HEK293 (cell line): ENCODE measurements at regions not wholly inside any gene's neighbourhood (a gene's known extent, or its start where the extent isn't known, plus 50 kb on each side); places are given as distances from the start of the nearest gene placed in this dataset.

Experiments used
- KLF16 ChIP-seq: fragments of 450-650 bp; formaldehyde crosslinking; IDR thresholded peaks from 2 replicates; pipeline ENCODE4 v1.5.1; 2017; ENCODE audit warnings: missing biosample characterization, missing genetic modification characterization
- TCF7L2 ChIP-seq: IDR thresholded peaks from 2 replicates; pipeline ENCODE4 v1.6.1; 2011; ENCODE audit warnings: low read depth, mild to moderate bottlenecking, inconsistent platforms, low read length, moderate library complexity, borderline replicate concordance
- YY1 ChIP-seq: fragments of 450-650 bp; formaldehyde crosslinking; IDR thresholded peaks from 2 replicates; pipeline ENCODE4 v1.5.1; 2018; ENCODE audit warnings: missing biosample characterization, missing genetic modification characterization
- ZBTB1 ChIP-seq: fragments of 450-650 bp; formaldehyde crosslinking; IDR thresholded peaks from 2 replicates; pipeline ENCODE4 v1.5.1; 2016; ENCODE audit warnings: missing biosample characterization, missing genetic modification characterization
- ZNF175 ChIP-seq: fragments of 450-650 bp; formaldehyde crosslinking; IDR thresholded peaks from 2 replicates; pipeline ENCODE4 v1.5.1; 2016; ENCODE audit warnings: missing biosample characterization, missing genetic modification characterization
- ZNF202 ChIP-seq: fragments of 450-650 bp; formaldehyde crosslinking; IDR thresholded peaks from 2 replicates; pipeline ENCODE4 v1.5.1; 2016; ENCODE audit warnings: missing biosample characterization, missing genetic modification characterization, borderline replicate concordance
- ZNF274 ChIP-seq, 2 experiments: fragments of 200-500 bp in 1 of 2; fragments of 450-650 bp in 1 of 2; sonication (Bioruptor generic) in 1 of 2; formaldehyde crosslinking in 1 of 2; IDR thresholded peaks; 2 replicates each; pipeline versions ENCODE4 v1.5.1 to v1.6.1; 2014 to 2016; ENCODE audit warnings: borderline replicate concordance in 1 of 2, inconsistent platforms in 1 of 2, low read length in 1 of 2, missing biosample characterization in 1 of 2, missing genetic modification characterization in 1 of 2
- ZNF37A ChIP-seq: fragments of 450-650 bp; IDR thresholded peaks from 2 replicates; pipeline ENCODE4 v1.5.1; 2018; ENCODE audit warnings: missing biosample characterization, missing genetic modification characterization
- ZNF621 ChIP-seq: fragments of 450-650 bp; formaldehyde crosslinking; IDR thresholded peaks from 2 replicates; pipeline ENCODE4 v1.5.1; 2017; ENCODE audit warnings: missing biosample characterization, missing genetic modification characterization
- ZSCAN30 ChIP-seq: fragments of 450-650 bp; IDR thresholded peaks from 2 replicates; pipeline ENCODE4 v1.5.1; 2018; ENCODE audit warnings: missing biosample characterization, mild to moderate bottlenecking, missing genetic modification characterization, moderate library complexity
- TF ChIP-seq, protein P1 (sequence below): fragments of 450-650 bp; formaldehyde crosslinking; IDR thresholded peaks from 2 replicates; pipeline ENCODE4 v1.5.1; 2016; ENCODE audit warnings: missing biosample characterization, missing genetic modification characterization
- TF ChIP-seq, protein P2 (sequence below): fragments of 450-650 bp; formaldehyde crosslinking; IDR thresholded peaks from 2 replicates; pipeline ENCODE4 v1.5.1; 2016; ENCODE audit warnings: missing biosample characterization, missing genetic modification characterization
- TF ChIP-seq, protein P3 (sequence below): fragments of 450-650 bp; formaldehyde crosslinking; IDR thresholded peaks from 2 replicates; pipeline ENCODE4 v1.5.1; 2016; ENCODE audit warnings: missing biosample characterization, missing genetic modification characterization

DNA sequence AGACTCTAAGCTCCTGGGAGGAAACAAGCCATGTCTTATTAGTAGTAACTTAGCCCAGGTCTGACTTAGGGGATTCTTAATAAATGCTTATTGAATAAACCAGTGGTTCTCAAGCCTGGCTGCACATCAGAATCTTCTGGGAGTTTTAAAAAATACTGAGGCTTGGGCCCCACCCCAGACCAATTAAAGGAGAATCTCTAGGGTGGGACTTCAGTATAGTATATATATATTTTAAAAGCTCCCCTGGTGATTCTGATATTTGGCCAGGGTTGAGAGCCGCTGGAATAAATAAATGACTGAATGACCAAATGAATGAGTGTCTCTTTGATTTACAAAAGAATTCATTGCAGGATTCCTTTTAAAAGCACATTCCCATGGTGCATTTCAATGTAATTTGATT is 151.5 kb upstream of the GSC start:
- TF ChIP-seq ZSCAN30 (tag by site-specific recombination): no peak
- TF ChIP-seq ZNF274 (IDR thresholded peaks at IDR 0.05; ENCODE audit: low read length): no peak
- TF ChIP-seq ZNF274 (tag by site-specific recombination; IDR thresholded peaks at IDR 0.05; ENCODE audit: borderline replicate concordance): no peak
- TF ChIP-seq, protein P1, sequence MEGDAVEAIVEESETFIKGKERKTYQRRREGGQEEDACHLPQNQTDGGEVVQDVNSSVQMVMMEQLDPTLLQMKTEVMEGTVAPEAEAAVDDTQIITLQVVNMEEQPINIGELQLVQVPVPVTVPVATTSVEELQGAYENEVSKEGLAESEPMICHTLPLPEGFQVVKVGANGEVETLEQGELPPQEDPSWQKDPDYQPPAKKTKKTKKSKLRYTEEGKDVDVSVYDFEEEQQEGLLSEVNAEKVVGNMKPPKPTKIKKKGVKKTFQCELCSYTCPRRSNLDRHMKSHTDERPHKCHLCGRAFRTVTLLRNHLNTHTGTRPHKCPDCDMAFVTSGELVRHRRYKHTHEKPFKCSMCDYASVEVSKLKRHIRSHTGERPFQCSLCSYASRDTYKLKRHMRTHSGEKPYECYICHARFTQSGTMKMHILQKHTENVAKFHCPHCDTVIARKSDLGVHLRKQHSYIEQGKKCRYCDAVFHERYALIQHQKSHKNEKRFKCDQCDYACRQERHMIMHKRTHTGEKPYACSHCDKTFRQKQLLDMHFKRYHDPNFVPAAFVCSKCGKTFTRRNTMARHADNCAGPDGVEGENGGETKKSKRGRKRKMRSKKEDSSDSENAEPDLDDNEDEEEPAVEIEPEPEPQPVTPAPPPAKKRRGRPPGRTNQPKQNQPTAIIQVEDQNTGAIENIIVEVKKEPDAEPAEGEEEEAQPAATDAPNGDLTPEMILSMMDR (tag by site-specific recombination): no peak
- TF ChIP-seq, protein P2, sequence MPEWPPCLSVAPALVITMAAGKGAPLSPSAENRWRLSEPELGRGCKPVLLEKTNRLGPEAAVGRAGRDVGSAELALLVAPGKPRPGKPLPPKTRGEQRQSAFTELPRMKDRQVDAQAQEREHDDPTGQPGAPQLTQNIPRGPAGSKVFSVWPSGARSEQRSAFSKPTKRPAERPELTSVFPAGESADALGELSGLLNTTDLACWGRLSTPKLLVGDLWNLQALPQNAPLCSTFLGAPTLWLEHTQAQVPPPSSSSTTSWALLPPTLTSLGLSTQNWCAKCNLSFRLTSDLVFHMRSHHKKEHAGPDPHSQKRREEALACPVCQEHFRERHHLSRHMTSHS (tag by site-specific recombination): no peak
- no peak for TF ChIP-seq ZNF175 (tag by site-specific recombination)
- no peak for TF ChIP-seq ZNF621 (tag by site-specific recombination)
- TF ChIP-seq, protein P3, sequence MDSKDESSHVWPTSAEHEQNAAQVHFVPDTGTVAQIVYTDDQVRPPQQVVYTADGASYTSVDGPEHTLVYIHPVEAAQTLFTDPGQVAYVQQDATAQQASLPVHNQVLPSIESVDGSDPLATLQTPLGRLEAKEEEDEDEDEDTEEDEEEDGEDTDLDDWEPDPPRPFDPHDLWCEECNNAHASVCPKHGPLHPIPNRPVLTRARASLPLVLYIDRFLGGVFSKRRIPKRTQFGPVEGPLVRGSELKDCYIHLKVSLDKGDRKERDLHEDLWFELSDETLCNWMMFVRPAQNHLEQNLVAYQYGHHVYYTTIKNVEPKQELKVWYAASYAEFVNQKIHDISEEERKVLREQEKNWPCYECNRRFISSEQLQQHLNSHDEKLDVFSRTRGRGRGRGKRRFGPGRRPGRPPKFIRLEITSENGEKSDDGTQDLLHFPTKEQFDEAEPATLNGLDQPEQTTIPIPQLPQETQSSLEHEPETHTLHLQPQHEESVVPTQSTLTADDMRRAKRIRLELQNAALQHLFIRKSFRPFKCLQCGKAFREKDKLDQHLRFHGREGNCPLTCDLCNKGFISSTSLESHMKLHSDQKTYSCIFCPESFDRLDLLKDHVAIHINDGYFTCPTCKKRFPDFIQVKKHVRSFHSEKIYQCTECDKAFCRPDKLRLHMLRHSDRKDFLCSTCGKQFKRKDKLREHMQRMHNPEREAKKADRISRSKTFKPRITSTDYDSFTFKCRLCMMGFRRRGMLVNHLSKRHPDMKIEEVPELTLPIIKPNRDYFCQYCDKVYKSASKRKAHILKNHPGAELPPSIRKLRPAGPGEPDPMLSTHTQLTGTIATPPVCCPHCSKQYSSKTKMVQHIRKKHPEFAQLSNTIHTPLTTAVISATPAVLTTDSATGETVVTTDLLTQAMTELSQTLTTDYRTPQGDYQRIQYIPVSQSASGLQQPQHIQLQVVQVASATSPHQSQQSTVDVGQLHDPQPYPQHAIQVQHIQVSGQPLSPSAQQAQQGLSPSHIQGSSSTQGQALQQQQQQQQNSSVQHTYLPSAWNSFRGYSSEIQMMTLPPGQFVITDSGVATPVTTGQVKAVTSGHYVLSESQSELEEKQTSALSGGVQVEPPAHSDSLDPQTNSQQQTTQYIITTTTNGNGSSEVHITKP: no peak
- no peak for TF ChIP-seq ZNF202
- no peak for TF ChIP-seq ZNF37A (tag by site-specific recombination)
- no peak for TF ChIP-seq ZBTB1 (tag by site-specific recombination)
- no peak for TF ChIP-seq KLF16 (tag by site-specific recombination)
- TF ChIP-seq TCF7L2: no peak
- TF ChIP-seq YY1 (tag by site-specific recombination): no peak
